ENCODE measurements at regions not wholly inside any gene's neighbourhood (a gene's known extent, or its start where the extent isn't known, plus 50 kb on each side); places are given as distances from the start of the nearest gene placed in this dataset.
"Not testable (repeated sequence)": the region's sequence is repeated elsewhere in the genome, so short reads cannot be mapped to it uniquely, and the experiment has no call there.

GRCh38 chr12:67852701-67853100 lies 136.5 kb upstream of the IFNG-AS1 start:
- DNase-seq: no peak

DNA sequence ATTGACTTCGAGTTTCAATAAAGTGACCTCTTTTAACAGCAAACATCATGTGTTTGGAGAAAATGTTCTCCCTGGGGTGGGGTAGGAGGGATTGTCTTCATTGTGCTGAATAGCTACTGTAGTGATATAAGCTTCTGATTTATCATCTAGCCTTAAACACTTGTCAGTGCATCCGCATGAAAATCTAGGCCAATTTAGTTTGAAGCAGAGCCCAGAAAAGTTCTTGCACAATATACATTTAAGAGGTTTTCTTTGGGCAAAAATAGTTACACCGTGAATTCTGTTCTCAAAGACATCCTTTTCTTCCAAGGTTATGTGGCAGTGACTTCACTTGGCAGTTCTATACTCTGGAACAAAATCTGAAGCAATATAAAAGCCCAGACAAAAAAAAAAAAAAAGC lies 136.0 kb upstream of the IFNG-AS1 start:
- DNase-seq: no peak

DNA sequence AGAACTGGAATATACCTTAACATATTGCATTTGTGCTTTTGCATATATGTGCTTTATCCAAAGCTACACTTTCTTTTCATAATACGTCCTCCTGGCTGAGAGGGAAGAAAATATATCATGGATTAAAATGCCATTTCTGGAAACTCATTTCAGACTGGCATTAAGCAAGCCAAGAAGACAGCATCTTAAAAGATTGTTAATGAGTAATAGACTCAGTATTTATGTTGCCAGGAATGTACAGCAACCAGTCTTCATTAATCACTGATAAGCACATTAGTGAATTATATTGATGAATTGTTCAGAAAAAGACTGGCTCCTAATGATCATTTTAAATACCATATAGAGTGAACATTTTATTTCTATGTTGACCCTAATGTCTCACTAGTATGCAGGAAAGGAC lies 134.9 kb upstream of the IFNG-AS1 start:
- no peak for DNase-seq

DNA sequence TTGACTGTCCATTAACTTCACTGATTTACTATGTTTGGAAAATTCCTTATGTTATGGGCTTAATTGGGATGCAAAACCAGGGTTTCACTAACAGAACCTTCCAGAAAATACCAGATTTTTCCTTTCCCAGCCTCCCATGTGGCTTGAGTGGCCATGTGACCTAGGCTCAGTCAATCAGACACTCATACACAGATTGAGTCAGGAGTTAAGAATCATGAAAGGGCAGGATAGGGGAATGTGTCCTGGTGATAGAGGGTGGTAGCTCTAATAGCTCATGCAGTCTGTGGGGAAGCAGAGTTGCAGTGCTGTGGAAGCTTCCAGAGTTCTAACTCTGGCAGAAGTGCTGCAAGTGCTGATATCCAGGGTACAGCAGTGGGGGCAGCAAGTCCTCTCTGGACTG lies 134.1 kb upstream of the IFNG-AS1 start:
- DNase-seq: no peak

GRCh38 chr12:67871231-67871630 lies 118.0 kb upstream of the IFNG-AS1 start:
- DNase-seq: no peak

GRCh38 chr12:67873355-67873754 lies 115.9 kb upstream of the IFNG-AS1 start:
- no peak for DNase-seq

DNA sequence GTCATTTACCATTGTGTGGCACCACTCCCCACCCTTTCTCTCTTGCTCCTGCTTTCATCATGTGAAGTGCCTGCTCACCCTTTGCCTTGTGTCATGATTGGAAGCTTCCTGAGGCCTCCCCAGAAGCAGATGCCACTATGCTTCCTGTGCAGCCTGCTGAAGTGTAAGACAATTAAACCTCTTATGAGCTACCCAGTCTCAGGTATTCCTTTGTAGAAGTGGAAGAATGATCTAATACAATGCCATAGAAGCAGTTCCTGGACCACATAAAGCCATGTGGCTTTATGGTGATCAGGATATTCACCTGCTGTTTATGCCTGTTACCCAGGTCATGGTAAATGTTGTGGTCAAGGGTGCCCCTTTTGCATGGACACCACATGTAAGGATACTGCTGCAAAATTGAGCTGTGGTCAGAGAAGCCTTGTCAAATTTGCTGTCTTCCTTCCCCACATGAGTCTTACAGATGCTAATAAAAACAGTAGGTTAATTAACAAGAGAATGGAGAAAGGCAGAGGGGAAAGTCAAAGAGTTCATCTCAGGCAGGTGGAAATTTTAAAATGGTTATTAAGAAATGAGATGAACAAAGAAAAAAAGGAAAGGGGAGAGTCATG lies 112.8 kb upstream of the IFNG-AS1 start:
- DNase-seq: no peak

GRCh38 chr12:67877727-67878126 lies 111.5 kb upstream of the IFNG-AS1 start:
- no peak for DNase-seq

- no peak for DNase-seq
Observed at GRCh38 chr12:67879937-67880336, 109.3 kb upstream of the IFNG-AS1 start.

- no peak for DNase-seq
Observed at GRCh38 chr12:67881565-67881964, 107.7 kb upstream of the IFNG-AS1 start.

GRCh38 chr12:67884596-67884995 lies 104.7 kb upstream of the IFNG-AS1 start:
- no peak for DNase-seq

DNA sequence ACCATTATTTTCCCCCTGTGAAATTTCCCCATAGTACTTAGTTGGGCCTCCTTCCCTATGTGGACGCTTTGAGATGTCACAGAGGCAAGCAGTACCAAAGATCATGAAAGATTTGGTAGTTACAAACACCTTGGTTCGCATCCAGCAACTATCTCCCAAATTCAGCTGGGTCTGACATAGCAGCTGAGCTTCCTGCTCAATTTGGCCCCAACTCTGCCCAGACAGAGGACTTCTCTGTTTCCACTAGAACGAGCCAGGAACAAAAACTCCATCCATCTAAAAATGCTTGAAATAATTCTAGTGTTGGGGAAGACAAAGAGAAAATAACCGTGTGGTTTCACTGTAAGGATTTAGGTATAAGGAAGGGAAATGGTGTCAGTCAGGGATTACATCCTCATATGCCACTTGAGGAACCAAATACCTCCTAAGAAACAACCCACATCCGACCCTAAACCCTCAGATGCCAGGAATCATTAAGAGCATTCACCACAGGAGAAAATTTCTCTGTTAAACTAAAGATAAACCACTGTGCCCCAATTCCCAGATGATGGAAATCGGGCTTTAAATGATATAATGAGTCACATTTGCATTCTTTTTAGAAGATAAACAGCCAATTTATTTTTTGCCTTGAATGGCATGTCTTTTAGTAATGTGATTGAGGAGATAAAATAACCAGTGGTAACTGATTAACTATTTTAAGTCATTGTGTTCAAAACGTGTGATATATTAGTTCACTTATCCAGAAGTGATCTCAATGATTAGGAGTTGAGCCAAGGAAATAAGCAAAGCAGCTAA lies 103.7 kb upstream of the IFNG-AS1 start:
- no peak for DNase-seq

DNA sequence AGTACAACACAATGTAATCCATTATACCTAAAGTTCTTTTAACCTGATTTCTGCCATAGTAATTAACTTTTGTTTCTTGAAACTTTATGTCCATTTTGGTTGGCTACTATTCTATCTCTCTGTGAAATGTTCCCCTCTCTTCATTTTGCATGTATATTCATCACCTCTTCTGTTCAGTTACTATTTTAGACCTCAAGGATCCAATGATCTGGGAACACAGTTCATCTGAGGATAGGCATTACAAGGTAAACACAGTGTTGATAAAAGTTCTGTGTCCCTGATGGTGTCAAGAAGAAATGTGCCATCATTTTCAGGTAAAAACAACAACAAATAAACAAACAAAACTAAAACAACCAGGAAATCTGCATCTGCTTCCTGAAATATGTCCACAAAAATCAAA lies 102.2 kb upstream of the IFNG-AS1 start:
- DNase-seq: no peak

- no peak for DNase-seq
Observed at GRCh38 chr12:67889931-67890330, 99.3 kb upstream of the IFNG-AS1 start.

GRCh38 chr12:67890726-67891258 lies 98.5 kb upstream of the IFNG-AS1 start:
- no peak for DNase-seq

DNA sequence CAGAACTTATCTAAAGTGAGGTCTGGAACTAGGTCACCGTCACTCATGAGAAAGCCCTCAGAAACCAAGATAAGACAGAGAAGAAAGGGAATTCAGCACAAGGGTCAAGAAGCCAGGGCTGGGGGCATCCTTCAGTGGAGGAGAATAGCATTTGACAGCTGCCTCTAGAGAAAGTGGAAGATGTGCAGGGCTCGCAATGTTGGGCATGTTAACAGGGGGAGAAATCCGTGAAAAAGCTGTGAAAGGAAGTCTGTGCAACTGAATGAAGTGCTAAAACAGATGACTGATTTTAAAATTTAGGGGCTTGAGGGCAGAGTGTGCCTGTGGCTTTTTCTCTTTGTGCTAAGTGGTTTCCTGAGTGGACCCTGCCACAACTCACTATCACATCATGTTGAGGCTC lies 97.7 kb upstream of the IFNG-AS1 start:
- DNase-seq: no peak

- DNase-seq: no peak
Observed at GRCh38 chr12:67892259-67893021, 96.8 kb upstream of the IFNG-AS1 start.

DNA sequence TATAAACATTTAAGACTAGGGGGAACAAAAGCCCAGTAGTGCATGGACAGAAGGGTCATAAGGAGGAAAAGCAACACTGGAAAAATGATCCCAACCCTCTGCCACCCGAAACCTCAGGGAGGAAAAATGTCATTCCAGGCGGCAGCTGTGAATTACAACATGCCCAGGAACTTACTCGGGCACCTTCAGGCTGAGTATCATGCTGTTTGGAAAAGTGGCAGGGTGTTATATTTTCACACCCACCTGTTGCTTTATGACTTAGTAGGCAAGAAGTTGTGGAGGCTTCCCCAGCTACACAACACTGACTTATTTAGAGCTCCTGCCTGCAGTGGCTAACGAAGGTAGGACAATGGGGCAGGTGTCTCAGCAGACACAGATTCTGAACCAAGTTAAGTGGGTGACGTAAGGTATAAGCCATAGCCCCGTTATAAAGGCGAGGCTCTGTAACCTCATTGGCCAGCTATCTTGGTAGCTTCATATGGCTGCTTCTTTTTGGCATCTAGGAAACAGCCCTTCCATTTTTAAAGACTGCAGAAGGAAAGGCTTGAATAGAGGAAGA lies 96.1 kb upstream of the IFNG-AS1 start:
- DNase-seq: no peak

DNA sequence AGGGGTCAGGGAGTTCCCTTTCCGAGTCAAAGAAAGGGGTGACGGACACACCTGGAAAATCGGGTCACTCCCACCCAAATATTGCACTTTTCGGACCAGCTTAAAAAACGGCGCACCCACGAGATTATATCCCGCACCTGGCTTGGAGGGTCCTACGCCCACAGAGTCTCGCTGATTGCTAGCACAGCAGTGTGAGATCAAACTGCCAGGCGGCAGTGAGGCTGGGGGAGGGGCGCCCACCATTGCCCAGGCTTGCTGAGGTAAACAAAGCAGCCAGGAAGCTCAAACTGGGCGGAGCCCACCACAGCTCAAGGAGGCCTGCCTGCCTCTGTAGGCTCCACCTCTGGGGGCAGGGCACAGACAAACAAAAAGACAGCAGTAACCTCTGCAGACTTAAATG lies 88.8 kb upstream of the IFNG-AS1 start:
- DNase-seq: not testable (repeated sequence)

DNA sequence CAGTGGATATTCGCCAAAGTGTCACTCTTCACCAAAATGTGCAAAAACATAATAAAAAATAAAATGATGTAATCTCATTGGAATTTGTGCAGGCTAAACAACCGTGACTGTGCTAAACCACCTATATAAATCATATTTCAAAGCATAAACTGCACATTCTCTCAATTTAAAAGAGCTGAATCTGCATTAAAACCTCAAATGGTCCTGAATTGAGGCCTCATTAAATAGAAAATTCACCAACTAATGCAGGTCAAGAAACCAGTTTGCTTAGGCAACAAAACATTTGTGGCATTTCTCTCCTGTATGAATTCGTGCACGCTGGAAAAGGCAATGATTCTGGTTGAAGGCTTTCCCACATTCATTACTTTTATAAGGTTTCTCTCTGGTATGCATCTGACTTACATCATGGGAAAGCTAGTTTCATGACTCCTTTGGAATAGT lies 80.1 kb upstream of the IFNG-AS1 start:
- no peak for DNase-seq

DNA sequence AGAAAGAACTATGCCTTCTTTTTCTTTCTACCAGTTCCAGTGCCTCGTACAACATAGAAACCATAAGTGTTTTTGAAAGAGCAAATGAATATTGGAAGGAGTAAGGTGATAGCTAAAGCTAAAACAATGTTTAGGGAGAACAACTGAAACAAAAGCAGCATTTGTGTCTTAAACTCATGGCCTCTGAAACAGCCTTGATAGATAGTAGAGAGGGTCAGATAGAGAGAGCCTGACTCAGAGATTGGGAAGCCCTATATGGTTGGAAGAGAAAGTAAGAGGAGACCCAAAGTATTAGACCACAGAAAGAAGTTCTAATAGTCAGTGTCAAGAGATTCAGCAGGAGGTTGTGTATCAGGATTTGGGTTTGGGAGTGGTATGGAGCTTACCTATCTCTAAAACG lies 79.6 kb upstream of the IFNG-AS1 start:
- DNase-seq: no peak

DNA sequence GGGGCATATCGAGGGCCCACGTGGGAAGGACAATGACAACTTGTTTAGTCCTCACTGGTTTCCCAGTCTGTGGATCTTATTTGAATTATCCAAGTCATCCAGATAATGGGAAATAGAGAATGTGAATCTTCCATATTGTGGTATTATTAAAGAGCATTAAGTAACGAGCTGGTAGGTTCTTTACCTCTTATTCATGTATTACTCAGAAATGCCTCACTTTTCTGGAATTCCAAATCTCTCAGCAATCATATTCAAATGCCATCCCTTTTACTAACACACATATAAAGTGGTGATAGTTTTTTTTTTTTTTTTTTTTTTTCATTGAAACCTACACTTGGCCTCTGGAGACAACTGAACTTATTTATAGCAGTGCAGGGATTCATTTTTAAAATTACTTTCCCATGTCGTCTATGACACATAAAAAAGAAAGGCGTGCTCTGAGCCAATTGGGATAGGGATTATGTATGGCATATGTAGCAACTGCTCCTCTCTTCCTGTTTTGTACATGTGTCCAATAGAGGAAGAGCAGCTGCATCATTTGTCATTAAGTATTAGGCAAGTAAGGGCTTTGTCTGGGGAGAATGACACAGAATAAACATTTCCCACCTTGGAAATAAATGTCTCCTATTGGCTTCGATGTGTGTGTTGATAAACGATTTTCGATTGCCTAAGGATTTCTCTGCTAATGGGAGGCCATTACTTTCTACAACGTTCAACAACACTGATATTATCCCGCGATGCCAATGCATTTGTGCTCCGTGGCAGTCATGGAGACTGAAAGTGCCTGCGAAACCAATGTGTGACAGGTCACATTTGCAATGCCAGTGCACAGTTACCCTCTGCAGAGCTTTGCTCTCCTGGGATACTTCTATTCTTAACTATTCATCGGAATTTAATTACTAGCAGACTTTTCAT lies 78.6 kb upstream of the IFNG-AS1 start:
- DNase-seq: no peak
